ENCODE measurements at regions not wholly inside any gene's neighbourhood (a gene's known extent, or its start where the extent isn't known, plus 50 kb on each side); places are given as distances from the start of the nearest gene placed in this dataset.

- no peak for DNase-seq (ENCODE audit: low read depth)
These were observed 86.6 kb upstream of the FGF3 start for GRCh38 chr11:69905611-69906452.

DNA sequence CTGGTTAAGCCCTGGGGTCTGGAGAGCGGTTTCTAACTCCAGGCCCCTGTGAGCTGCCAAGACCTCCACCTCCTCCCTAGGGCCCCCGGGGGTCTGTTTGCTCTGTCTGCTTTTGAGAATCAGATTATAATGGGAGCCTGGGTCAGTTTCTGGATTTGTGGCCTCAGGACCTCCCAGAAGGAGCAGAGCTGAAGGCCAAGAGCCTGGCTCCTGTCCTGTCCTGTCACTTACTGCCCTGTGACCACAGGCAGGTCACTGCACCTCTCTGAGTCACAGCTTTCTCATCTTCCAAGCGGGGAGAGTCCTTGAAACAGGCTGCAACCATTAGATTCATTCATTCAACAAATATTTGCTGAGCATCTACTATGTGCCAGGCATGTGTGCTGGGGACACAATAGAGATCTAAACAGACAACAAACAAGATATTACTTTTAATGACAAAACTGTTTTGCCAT, 87.3 kb upstream of the FGF3 start:
- DNase-seq (ENCODE audit: low read depth): no peak

DNA sequence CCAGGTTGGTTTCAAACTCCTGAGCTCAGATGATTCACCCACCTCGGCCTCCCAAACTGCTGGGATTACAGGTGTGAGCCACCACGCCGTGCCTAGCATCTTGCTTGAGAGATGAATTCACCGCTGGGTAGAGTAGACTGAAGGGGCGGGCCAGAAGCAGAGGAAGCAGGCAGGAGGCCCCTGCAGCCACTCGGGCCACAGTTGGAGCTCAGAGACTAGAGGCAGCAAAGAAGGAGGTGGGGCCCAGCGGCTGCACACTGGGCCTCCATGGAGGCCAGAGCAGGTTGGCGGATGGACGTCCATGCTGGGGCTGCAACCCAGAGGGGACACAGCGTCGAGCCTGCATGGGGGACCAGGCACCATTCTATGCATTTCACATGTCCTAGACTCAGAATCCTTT, 88.4 kb upstream of the FGF3 start:
- no peak for DNase-seq (ENCODE audit: low read depth)

GRCh38 chr11:69908511-69909220, 89.5 kb upstream of the FGF3 start:
- no peak for DNase-seq (ENCODE audit: low read depth)

GRCh38 chr11:69909561-69910518, 90.6 kb upstream of the FGF3 start:
- no peak for DNase-seq (ENCODE audit: low read depth)

- no peak for DNase-seq (ENCODE audit: low read depth)
These were observed 91.5 kb upstream of the FGF3 start for GRCh38 chr11:69910519-69911309.

- DNase-seq (ENCODE audit: low read depth): no peak
These were observed 92.3 kb upstream of the FGF3 start for GRCh38 chr11:69911310-69912160.

DNA sequence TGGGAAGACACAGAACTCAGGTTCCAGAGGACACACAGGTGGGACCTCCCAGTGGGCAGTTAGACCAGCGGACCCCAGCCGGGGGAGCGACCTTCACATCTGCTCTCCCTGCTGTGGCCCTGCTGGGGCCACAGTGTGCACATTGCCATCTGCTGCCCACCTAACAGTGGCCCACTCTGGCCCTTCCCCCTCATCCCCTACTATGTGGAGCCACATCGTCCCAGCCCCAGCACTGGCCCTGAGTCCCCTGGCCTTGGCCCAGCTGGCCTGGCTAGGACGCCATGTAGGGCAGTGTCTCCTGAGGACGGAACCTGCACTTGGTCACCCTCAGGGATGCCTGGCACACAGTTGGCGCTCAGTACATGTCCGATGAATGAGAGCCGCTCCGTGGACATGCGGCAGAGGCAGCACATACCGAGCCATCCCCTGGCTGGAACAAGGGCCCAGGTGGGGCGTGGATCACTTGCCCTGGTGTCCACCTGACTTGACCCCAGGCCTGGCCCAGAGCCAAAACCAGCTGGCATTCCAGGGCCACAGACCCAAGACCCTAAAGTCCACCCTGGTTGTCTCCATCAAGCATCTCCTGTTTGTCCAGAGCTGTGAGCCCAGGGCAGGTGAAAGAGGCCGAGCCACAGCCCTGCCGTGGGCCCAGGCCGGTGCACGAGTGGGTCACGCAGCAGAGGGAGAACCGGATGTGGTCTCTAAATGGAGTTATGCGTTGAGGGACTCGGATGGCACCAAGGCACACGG, 93.1 kb upstream of the FGF3 start:
- DNase-seq (ENCODE audit: low read depth): no peak

GRCh38 chr11:69912911-69913451, 93.8 kb upstream of the FGF3 start:
- DNase-seq (ENCODE audit: low read depth): no peak

- no peak for DNase-seq (ENCODE audit: low read depth)
These were observed 94.5 kb upstream of the FGF3 start for GRCh38 chr11:69913591-69914285.

DNA sequence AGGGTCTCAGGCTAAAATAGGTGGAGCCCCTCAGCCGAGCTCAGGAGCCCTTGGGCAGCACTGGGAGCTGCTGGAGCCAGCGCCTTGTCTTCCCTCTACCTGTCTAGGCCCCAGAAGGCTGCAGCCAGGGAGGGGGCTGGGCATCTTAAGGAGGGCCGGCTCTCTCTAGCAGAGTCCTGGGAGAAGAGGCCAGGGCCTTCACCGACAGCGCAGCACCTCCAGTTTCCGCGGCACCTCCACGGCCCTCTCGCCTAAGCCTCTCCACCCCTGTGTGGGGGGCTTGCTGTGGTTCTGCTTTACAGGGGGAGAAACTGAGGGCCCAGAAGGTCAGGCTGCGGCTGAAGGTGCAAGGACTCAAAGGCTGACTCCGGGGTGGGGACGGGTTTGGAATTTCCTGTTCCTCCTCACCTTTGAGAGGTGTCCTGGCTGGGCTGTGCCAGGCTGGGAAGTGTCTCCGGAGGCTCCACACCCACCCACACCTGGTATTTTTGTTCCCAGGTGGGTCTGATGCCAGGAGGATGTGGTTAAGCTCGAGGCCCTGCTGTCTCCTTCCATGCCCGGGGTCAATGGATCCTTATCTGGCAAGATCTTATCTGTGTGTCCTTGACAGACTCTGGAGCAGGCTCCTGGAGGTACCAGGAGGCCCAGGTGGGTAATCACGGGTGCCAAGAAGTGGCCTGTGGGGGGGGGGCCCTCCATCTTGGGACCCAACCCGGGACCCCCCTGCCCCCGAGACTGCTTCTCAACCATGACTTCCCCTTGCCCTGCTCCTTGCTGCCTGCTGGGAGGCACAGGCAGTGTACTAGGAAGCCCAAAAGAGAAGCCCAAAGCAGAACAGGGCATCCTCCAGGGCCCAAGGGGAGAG, 95.3 kb upstream of the FGF3 start:
- no peak for DNase-seq (ENCODE audit: low read depth)

GRCh38 chr11:69915151-69915500, 95.9 kb upstream of the FGF3 start:
- peak; percentile 73 for DNase-seq (ENCODE audit: low read depth)

DNA sequence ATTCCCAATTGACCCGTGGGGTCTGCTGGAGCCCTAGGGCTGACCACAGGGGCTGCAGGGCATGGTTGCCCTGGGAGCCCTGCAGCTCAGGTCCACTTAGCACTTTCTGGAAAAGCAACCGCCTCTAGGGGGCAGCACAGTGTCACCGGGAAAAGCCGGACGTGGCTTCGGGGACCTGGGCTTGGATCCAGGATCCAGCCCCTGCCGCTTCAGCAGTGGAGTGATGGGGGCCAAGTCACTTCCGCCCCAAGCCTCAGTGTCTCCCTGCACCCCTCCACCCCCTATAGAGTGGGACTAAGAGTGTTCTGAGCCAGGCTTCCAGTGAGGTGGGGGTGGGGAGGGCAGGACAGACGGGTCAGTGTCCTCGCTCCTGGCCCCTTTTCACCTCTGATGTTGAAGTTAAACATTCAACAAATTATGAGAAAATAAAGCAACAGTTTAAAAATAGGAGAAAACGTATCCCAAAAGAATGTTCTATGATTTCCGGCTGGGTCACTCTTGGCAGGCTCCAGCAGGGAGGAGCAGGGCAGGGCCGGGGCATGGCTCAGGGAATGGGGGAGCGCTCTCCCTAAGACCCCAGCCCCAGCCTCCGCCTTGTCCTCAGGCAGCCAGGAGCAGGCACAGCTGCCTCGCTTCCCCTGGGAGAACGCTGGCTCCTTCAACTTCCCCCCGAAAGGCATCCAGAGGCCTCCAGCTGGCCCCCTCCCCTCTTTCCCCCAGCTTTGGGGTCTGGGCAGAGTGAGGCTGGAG, 96.5 kb upstream of the FGF3 start:
- DNase-seq (ENCODE audit: low read depth): peak; percentile 84

DNA sequence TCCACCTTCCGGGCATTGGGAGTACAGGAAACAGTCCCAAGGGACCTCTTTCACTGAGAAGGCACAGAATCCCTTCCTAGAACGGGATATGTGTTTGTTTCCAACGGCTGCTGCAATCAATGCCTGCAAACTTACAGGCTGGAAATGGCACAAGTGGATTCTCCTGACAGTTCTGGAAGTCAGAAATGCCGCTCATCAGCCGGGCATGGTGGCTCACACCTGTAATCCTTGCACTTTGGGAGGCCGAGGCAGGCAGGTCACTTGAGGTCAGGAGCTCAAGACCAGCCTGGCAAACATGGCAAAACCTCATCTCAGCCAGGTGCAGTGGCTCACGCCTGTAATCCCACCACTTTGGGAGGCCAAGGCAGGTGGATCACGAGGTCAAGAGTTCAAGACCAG, 97.0 kb upstream of the FGF3 start:
- DNase-seq (ENCODE audit: low read depth): peak; percentile 13

GRCh38 chr11:69916806-69917387, 97.7 kb upstream of the FGF3 start:
- DNase-seq (ENCODE audit: low read depth): no peak

DNA sequence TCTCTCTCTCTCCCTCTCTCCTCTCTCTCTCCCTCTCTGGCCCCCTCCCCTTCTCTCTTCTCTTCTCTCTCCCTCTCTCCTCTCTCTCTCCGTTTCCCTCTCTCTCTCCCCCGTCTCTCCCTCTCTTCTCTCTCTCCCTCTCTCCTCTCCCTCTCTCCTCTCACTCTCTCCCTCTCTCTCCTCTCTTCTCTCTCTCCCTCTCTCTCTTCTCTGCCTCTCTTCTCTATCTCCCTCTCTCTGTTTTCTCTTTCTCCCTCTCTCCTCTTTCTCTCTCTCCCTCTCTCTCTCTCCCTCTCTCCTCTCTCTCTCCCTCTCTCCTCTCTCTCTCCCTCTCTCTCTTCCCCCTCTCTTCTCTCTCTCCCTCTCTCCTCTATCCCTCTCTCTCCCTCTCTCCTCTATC, 98.3 kb upstream of the FGF3 start:
- DNase-seq (ENCODE audit: low read depth): no peak

Data from EH (cell line).